GM12892 (cell line): ENCODE measurements at regions not wholly inside any gene's neighbourhood (a gene's known extent, or its start where the extent isn't known, plus 50 kb on each side); places are given as distances from the start of the nearest gene placed in this dataset.

Source experiments
- POLR2A ChIP-seq: IDR thresholded peaks from 2 replicates; pipeline ENCODE4 v1.6.1; 2011; ENCODE audit warnings: low read depth, low read length, control low read depth
- POLR2AphosphoS5 ChIP-seq: IDR thresholded peaks from 2 replicates; pipeline ENCODE4 v1.6.1; 2011; ENCODE audit warnings: low read depth, low read length, control low read depth

GRCh38 chr10:130740166-130740565 lies 571.4 kb downstream of the TCERG1L start:
- no peak for TF ChIP-seq POLR2A
- TF ChIP-seq POLR2AphosphoS5 = no peak
